ENCODE measurements at regions not wholly inside any gene's neighbourhood (a gene's known extent, or its start where the extent isn't known, plus 50 kb on each side); places are given as distances from the start of the nearest gene placed in this dataset.
"Not testable (repeated sequence)": the region's sequence is repeated elsewhere in the genome, so short reads cannot be mapped to it uniquely, and the experiment has no call there.

DNA sequence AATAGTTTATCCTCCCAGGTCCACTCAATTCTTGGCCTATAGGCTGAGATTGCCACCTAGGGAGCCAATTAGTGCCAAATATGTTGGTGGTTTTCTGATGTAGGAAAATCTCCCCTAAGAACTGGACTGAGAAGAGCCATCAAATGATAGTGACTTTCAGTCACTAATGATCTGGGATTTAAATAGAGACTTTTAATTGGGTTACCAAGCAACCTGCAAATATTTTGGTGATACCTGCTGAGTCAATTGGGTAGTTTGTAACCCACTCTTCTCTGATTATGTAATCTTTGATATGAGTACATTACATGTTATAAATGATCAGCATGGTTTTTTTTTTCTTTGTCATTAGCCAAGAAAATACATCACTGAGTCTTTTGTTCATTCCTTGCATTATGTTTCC lies 600.8 kb downstream of the TTLL7 start:
- not testable (repeated sequence) for TF ChIP-seq POLR2A, CTCF (IDR thresholded peaks at IDR 0.05)

Data from uterus (tissue), 2 donors.